Testis (tissue), 2 donors: ENCODE measurements at regions not wholly inside any gene's neighbourhood (a gene's known extent, or its start where the extent isn't known, plus 50 kb on each side); places are given as distances from the start of the nearest gene placed in this dataset.

Experiments
- POLR2A ChIP-seq: fragments of 450-650 bp; IDR thresholded peaks from one replicate; pipeline ENCODE4 v1.6.1; 2017; ENCODE audit warnings: antibody characterized with exemption, mild to moderate bottlenecking, moderate library complexity
- TF ChIP-seq, protein P1 (sequence below), 3 experiments: fragments of 450-650 bp in 2 of 3; fragments of 200-600 bp in 1 of 3; sonication (generic) in 1 of 3; IDR thresholded peaks; one replicate each; pipeline ENCODE4 v1.5.1; 2016 to 2019; ENCODE audit warnings: antibody characterized with exemption in 3 of 3, mild to moderate bottlenecking in 2 of 3, moderate library complexity in 1 of 3

DNA sequence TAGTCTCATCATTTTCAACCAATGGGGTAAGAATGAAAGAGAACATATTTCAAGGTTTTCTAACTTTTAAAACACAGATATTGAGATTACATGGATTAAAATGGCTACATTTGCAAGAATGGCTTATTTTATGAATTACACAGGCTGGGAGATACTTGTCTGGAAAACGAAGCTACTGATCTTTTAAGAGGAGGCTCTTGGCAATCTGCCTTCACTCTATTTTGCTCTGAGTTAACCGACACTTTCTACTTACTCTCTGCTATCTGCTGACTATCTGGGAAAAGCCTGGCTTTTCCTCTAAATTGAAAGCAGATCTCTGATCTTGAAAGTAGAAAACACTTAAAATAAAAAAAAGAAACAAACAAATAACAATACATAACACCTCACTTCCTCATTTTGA lies 325.4 kb upstream of the LINC00305 start:
- TF ChIP-seq, protein P1, sequence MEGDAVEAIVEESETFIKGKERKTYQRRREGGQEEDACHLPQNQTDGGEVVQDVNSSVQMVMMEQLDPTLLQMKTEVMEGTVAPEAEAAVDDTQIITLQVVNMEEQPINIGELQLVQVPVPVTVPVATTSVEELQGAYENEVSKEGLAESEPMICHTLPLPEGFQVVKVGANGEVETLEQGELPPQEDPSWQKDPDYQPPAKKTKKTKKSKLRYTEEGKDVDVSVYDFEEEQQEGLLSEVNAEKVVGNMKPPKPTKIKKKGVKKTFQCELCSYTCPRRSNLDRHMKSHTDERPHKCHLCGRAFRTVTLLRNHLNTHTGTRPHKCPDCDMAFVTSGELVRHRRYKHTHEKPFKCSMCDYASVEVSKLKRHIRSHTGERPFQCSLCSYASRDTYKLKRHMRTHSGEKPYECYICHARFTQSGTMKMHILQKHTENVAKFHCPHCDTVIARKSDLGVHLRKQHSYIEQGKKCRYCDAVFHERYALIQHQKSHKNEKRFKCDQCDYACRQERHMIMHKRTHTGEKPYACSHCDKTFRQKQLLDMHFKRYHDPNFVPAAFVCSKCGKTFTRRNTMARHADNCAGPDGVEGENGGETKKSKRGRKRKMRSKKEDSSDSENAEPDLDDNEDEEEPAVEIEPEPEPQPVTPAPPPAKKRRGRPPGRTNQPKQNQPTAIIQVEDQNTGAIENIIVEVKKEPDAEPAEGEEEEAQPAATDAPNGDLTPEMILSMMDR (IDR thresholded peaks at IDR 0.05), result no peak
- no peak for TF ChIP-seq POLR2A
